ENCODE measurements at regions not wholly inside any gene's neighbourhood (a gene's known extent, or its start where the extent isn't known, plus 50 kb on each side); places are given as distances from the start of the nearest gene placed in this dataset.

- TF ChIP-seq CTCF (IDR thresholded peaks at IDR 0.05) (no peak), POLR2A (IDR thresholded peaks at IDR 0.05) (no peak)
These were observed 190.7 kb upstream of the NECTIN1 start for GRCh38 chr11:119919656-119920055.
